ENCODE measurements at regions not wholly inside any gene's neighbourhood (a gene's known extent, or its start where the extent isn't known, plus 50 kb on each side); places are given as distances from the start of the nearest gene placed in this dataset.
"Not testable (repeated sequence)": the region's sequence is repeated elsewhere in the genome, so short reads cannot be mapped to it uniquely, and the experiment has no call there.

DNA sequence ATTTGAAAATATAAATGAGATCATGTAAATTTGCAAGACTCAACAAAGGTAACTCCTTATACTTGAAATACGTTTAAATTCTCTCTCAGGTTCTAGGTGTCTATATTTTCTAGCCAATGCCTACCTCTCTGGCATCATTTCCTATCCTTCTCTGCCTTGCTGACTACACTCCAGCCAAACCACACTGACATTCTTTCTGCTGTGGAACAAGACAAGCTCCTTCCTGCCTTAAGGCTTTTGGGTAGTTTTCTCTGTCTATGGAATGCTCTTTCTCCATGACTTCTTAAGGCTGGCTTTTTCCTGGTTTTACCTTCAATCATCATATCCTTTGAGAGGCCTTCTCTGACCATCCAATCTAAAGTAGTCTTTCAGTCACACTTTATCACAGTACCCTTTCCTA, 201.0 kb downstream of the SPRY1 start:
- no peaks in the 10 kb centered on the region for H3K27me3 ChIP-seq
- H3K4me1 ChIP-seq = peaks cover 27% of the 10 kb centered on the region
- no peak overlapping the region for H3K4me2 ChIP-seq
- H3K9ac ChIP-seq = no peak overlapping the region
- H3K9me3 ChIP-seq = no peaks in the 10 kb centered on the region
- no peak overlapping the region for H3K27ac ChIP-seq
- TF ChIP-seq Cebpa-rat (IDR thresholded peaks at IDR 0.05) = no peak
- H3K4me3 ChIP-seq = no peak overlapping the region
- no peaks in the 10 kb centered on the region for H4K20me1 ChIP-seq
- no peaks in the 10 kb centered on the region for H3K36me3 ChIP-seq

DNA sequence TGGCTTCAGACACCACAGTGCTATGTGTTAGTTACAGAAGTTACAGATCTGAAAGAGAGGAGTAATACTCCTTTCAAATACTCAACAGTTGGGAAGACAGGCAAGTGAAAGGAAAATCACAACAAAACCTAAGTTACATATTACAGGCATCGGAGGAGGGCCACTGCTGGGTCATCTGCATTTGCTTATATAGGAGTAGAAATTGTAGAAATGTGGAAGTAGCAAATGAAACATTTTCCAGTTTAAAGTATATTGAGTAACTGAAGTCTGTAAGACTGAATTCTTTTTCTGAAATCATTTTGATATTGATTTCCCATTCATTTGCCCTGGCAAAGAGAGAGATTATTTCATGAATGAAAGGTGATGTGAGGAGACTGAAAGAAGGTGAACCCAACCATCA, 201.7 kb downstream of the SPRY1 start:
- Histone ChIP-seq H3K27ac (no peak overlapping the region), H3K27me3 (no peaks in the 10 kb centered on the region), H3K9me3 (0 out of 2 replicates have a peak, but pooled peaks cover 2% of the 10 kb centered on the region), H3K36me3 (no peaks in the 10 kb centered on the region), H3K4me3 (no peak overlapping the region), H4K20me1 (no peaks in the 10 kb centered on the region), H3K9ac (no peak overlapping the region), H3K4me1 (peaks cover 34% of the 10 kb centered on the region), H3K4me2 (no peak overlapping the region)
- no peak for TF ChIP-seq Cebpa-rat (IDR thresholded peaks at IDR 0.05)

DNA sequence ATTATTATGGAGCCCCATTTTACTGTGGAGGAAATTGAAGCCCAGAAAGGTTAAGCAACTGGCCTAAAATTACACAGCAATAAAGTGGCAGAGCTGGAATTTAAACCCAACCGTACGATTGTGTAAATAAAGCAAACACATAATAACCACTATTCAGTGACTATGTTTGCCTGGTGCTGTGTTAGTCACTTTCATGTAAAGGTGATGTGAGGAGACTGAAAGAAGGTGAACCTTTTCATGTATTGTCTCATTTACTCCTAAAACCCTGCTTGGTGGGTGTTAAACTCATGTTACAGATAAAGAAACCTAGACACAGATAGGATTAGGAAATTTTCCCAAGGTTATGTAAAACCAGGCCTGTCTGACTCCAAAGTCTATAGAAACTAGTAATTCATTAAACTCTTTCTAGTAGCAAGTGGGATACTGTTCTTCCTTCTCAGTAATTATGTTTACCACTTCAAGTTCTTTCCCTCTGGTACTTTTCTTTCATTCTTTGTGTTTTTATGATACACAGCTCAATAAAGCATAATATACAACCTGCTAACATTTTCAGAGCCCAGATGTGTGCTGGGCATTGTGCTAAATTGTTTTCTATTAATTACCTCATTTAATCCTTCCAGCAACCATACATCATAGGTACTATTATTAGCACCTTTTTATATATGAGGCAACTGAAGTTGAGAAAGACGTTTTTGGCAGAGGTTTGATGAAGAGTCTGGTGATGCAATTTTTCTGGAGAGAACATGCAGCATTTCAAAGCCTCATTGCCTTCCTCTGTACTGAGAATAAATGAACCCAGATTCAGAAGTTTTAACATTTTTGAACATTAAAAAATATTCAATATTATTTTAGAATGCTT, 202.7 kb downstream of the SPRY1 start:
- peak overlapping the region; percentile 73 for H3K4me2 ChIP-seq
- peak; percentile 17; the same call in 1 of the 2 replicates for TF ChIP-seq Cebpa-rat (IDR thresholded peaks at IDR 0.05)
- no peaks in the 10 kb centered on the region for H3K27me3 ChIP-seq
- peak overlapping the region; percentile 82 for H3K27ac ChIP-seq
- H3K4me3 ChIP-seq = no peak overlapping the region
- H3K9ac ChIP-seq = no peak overlapping the region
- H3K9me3 ChIP-seq = peaks cover 6% of the 10 kb centered on the region; the same call in 1 of the 2 replicates
- H3K36me3 ChIP-seq = no peaks in the 10 kb centered on the region
- H4K20me1 ChIP-seq = no peaks in the 10 kb centered on the region
- peaks cover 40% of the 10 kb centered on the region for H3K4me1 ChIP-seq

DNA sequence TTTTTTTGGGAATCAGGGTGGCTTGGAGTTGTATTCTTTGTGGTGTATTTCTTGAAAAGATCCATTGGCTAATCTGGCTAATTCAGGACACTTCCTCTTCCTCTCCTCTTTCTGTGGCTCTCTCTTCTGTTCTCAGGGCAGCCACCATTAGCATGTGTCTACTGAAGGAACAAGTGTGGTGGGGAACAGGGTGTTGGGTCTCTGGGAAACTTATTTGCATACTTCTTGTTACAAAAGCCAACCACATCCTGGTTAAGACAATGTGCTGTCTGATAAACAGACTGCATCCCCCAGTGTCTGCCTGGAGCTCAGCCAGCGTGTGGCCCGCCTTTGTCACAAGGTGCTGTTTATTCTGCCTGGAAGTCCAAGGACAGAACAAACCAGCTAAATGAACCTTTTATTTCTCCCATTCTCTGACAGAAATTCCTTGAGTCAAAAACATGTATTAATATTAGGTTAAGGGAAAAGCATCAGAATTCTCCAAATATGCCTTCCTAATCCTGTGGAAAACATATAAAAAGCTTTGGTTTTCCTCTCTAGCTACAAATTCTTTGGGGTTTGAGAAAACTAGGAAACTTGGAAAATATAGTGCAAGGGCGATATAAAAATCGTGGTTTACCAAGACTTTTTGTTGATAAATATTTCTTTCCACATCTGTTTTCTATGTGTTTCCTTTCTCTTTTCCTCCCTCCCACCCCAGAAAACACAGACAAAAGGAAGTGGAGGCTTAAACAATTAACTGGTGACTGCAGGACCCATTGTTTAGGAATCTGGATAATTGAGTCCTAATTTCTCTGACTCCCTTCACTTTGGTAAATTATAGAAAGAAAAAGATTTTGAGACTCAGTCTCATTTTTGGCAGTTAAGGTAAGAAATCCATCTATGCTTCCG, 203.6 kb downstream of the SPRY1 start:
- TF ChIP-seq Cebpa-rat (IDR thresholded peaks at IDR 0.05) = no peak
- Histone ChIP-seq H3K4me2 (peak overlapping the region; percentile 73), H3K9ac (peak overlapping the region; percentile 51), H3K27me3 (no peaks in the 10 kb centered on the region), H3K9me3 (peaks cover 6% of the 10 kb centered on the region; the same call in 1 of the 2 replicates), H3K4me1 (peaks cover 40% of the 10 kb centered on the region), H3K36me3 (no peaks in the 10 kb centered on the region), H3K4me3 (no peak overlapping the region; the same call in 1 of the 2 replicates), H3K27ac (peak overlapping the region; percentile 82), H4K20me1 (no peaks in the 10 kb centered on the region)

DNA sequence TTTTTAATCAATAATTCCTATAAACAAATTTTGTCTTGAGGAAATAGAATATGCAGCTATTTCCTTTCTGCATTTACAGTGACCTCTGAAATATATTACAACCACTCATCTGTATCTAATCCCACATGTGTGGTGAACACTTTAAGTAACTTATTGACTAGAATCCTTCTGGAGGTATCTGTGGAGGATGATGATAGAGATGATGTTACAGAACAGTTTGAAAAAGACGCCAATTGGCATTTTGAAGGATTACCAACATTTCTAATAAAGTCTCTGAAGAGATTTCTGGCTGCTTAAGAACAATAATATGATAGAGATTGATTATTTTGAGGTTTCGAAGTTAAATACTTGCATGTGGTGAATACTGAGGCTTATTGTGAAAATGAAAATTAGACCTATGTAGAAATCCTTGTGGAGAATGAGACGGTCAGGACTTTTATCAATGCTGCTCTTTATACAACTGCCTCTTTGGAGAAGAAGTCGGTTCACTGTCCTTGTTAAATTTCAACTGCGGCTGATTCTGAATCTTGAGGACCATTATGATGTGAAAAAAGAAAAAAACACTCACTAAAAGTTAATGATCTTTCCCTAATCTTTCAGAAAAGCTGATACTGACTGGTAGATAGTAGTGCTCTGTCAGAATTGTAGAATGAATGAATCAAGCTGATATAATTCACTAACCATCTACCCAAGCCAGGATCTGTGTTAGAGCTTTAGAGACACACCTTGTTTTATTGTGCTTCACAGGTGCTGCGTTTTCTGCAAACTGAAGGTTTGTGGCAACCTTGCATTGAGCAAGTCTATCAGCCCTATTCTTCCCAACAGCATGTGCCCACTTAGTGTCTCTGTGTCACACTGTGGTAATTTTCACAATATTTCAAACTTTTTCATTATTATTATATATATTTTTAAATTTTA, 204.7 kb downstream of the SPRY1 start:
- Histone ChIP-seq H3K9ac (no peak overlapping the region), H3K4me2 (peak overlapping the region; percentile 73), H3K4me1 (peaks cover 44% of the 10 kb centered on the region), H4K20me1 (no peaks in the 10 kb centered on the region), H3K27me3 (no peaks in the 10 kb centered on the region), H3K9me3 (peaks cover 6% of the 10 kb centered on the region; the same call in 1 of the 2 replicates), H3K4me3 (no peak overlapping the region), H3K36me3 (no peaks in the 10 kb centered on the region), H3K27ac (peak overlapping the region; percentile 82)
- TF ChIP-seq Cebpa-rat (IDR thresholded peaks at IDR 0.05) = no peak

DNA sequence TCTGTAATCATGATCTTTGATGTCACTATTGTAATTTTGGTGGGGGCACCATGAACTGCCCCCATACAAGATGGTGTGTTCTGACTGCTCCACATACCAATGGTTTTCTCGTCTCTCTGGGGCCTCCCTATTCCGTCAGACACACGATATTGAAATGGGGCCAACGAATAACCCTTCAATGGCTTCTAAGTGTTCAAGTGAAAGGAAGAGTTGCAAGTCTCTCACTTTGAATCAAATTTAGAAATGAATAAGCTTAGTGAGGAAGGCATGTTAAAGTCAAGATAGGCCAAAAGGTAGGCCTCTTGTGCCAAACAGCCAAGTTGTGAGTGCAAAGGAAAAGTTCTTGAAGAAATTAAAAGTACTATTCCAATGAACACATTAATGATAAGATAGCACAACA, 205.4 kb downstream of the SPRY1 start:
- Histone ChIP-seq H3K4me3 (no peak overlapping the region), H4K20me1 (no peaks in the 10 kb centered on the region), H3K27me3 (no peaks in the 10 kb centered on the region), H3K9ac (no peak overlapping the region), H3K4me1 (peaks cover 52% of the 10 kb centered on the region), H3K36me3 (no peaks in the 10 kb centered on the region), H3K9me3 (peaks cover 6% of the 10 kb centered on the region; the same call in 1 of the 2 replicates), H3K4me2 (no peak overlapping the region), H3K27ac (no peak overlapping the region)
- TF ChIP-seq Cebpa-rat (IDR thresholded peaks at IDR 0.05) = no peak

DNA sequence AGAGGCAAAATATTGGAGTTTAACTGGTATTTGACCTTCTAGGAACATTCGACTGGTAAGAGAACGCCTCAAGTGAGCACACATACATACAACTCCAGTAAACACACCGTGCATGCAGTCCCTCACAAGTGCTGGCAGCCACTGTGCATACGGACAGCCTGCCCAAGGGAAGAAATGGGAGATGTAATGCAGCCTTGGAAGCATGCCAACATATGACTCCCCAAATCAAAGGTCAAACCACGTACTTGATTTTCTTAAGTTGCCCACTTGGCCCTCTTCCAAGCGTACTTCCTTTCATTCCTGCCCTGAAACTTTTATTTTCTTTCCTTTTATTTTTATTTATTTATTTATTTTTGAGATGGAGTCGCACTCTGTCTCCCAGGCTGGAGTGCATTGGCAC, 206.6 kb downstream of the SPRY1 start:
- Histone ChIP-seq H3K4me1 (peaks cover 59% of the 10 kb centered on the region), H3K4me2 (peak overlapping the region; percentile 11; the same call in 1 of the 2 replicates), H3K9me3 (peaks cover 6% of the 10 kb centered on the region; the same call in 1 of the 2 replicates), H3K27me3 (no peaks in the 10 kb centered on the region), H4K20me1 (no peaks in the 10 kb centered on the region), H3K4me3 (no peak overlapping the region), H3K36me3 (no peaks in the 10 kb centered on the region), H3K9ac (no peak overlapping the region), H3K27ac (no peak overlapping the region)
- no peak for TF ChIP-seq Cebpa-rat (IDR thresholded peaks at IDR 0.05)

DNA sequence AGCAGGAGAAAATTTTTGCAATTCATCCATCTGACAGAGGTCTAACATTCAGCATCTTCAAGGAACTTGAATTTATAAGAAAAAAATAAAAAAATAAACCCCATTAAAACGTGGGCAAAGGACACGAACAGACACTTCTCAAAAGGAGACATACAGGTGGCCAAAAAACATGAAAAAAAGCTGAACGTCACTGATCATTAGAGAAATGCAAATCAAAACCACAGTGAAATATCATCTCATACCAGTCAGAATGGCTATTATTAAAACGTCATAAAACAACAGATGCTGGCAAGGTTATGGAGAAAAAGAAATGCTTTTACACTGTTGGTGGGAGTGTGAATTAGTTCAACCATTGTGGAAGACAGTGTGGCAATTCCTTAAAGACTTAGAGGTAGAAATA, 209.2 kb downstream of the SPRY1 start:
- not testable (repeated sequence) for H3K4me3 ChIP-seq, H3K27ac ChIP-seq, H3K9ac ChIP-seq, H3K9me3 ChIP-seq, H3K36me3 ChIP-seq, H3K4me2 ChIP-seq, H4K20me1 ChIP-seq, H3K27me3 ChIP-seq
- peaks cover 39% of the 10 kb centered on the region for H3K4me1 ChIP-seq

DNA sequence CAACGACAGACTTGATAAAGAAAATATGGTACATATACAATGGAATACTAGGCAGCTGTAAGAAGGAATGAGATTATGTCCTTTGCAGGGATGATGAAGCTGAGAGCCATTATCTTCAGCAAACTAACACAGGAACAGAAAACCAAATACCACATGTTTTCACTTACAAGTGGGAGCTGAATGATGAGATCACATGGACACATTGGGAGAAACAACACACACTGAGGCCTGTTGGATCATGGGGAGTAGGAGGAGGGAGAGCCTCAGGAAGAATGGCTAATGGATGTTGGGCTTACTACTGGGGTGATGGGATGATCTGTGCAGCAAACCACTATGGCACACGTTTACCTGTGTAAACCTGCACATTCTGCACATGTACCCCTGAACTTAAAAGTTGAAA, 209.7 kb downstream of the SPRY1 start:
- TF ChIP-seq Cebpa-rat (IDR thresholded peaks at IDR 0.05) = no peak
- H3K4me2 ChIP-seq = peak overlapping the region; percentile 51; the same call in 1 of the 2 replicates
- peaks cover 34% of the 10 kb centered on the region for H3K4me1 ChIP-seq
- H3K4me3 ChIP-seq = no peak overlapping the region
- H3K36me3 ChIP-seq = no peaks in the 10 kb centered on the region
- H3K27me3 ChIP-seq = no peaks in the 10 kb centered on the region
- H3K9ac ChIP-seq = no peak overlapping the region
- peaks cover 6% of the 10 kb centered on the region; the same call in 1 of the 2 replicates for H3K9me3 ChIP-seq
- no peak overlapping the region for H3K27ac ChIP-seq
- no peaks in the 10 kb centered on the region for H4K20me1 ChIP-seq

Data from BLaER1 (cell line).